ENCODE measurements at regions not wholly inside any gene's neighbourhood (a gene's known extent, or its start where the extent isn't known, plus 50 kb on each side); places are given as distances from the start of the nearest gene placed in this dataset.

GRCh38 chr18:39863916-39864315, 2091.1 kb upstream of the PIK3C3 start:
- dilution Hi-C loops (cut with MboI; ENCODE audit: extremely low pct_ligation_motif_present, low sequenced_read_pairs) (no loop called here), intact Hi-C loops (cut with micrococcal nuclease) (no loop called here)
- POLR2A ChIA-PET: no interaction called here
- Histone ChIP-seq H3K27ac (ENCODE audit: insufficient read depth, low read depth, low read length) (no peak overlapping the region), H3K4me1 (ENCODE audit: control insufficient read depth, extremely low read depth, insufficient read depth, low read length) (no peaks in the 10 kb centered on the region), H3K4me2 (ENCODE audit: insufficient read depth, low read length) (no peak overlapping the region), H3K36me3 (ENCODE audit: control insufficient read depth in 2 of 2, extremely low read depth in 1 of 2, insufficient read depth in 2 of 2, low read length in 2 of 2) (no peaks in the 10 kb centered on the region), H3K4me3 (replicated peaks in 1 of 3; ENCODE audit: insufficient read depth in 1 of 3, low read depth in 1 of 3, low read length in 3 of 3) (no peak overlapping the region), H3K27me3 (ENCODE audit: control insufficient read depth in 2 of 2, insufficient read depth in 2 of 2, low read length in 2 of 2) (no peaks in the 10 kb centered on the region), H4K20me1 (replicated peaks; ENCODE audit: control insufficient read depth, extremely low read depth, insufficient read depth, low read length) (no peaks in the 10 kb centered on the region), H3K9me3 (replicated peaks; ENCODE audit: control insufficient read depth, insufficient read depth, low read length) (no peaks in the 10 kb centered on the region), H2AFZ (ENCODE audit: low read depth, low read length) (no peak overlapping the region), H3K9ac (replicated peaks; ENCODE audit: extremely low read depth, insufficient read depth, low read length) (no peak overlapping the region), H3K9me1 (replicated peaks; ENCODE audit: control insufficient read depth, extremely low read depth, insufficient read depth, low read length) (no peaks in the 10 kb centered on the region), H3K79me2 (ENCODE audit: control insufficient read depth, insufficient read depth, low read length) (no peaks in the 10 kb centered on the region)
- FAIRE-seq (no peak), DNase-seq (ENCODE audit: low read depth, low spot score) (peak; percentile 13)
- CTCF ChIA-PET: no interaction called here
- TF ChIP-seq FOS (IDR thresholded peaks at IDR 0.05; ENCODE audit: borderline replicate concordance, insufficient read depth, low read length) (no peak), MYC (IDR thresholded peaks at IDR 0.05; ENCODE audit: low read depth, low read length) (no peak), POLR2A (IDR thresholded peaks at IDR 0.05; ENCODE audit: low read depth, low read length) (no peak), MAX (IDR thresholded peaks at IDR 0.05; ENCODE audit: insufficient read depth, insufficient read length) (no peak), EZH2 (IDR thresholded peaks at IDR 0.05; ENCODE audit: borderline replicate concordance, low read depth, low read length, severe bottlenecking) (no peak), POLR2AphosphoS5 (IDR thresholded peaks at IDR 0.05; ENCODE audit: insufficient read depth, low read depth, low read length) (no peak), JUN (IDR thresholded peaks at IDR 0.05; ENCODE audit: borderline replicate concordance, insufficient read depth, insufficient read length, low read depth) (no peak), CTCF (IDR thresholded peaks at IDR 0.05; ENCODE audit: extremely low read depth in 1 of 2, insufficient read depth in 1 of 2, low read depth in 1 of 2, low read length in 2 of 2) (no peak), GATA2 (IDR thresholded peaks at IDR 0.05; ENCODE audit: insufficient read depth, insufficient read length, low read depth, low read length) (no peak)
- BruUV-seq (replicated peaks): no TSS peak

Data from endothelial cell of umbilical vein (primary cell).